AG04450 (cell line): ENCODE measurements at regions not wholly inside any gene's neighbourhood (a gene's known extent, or its start where the extent isn't known, plus 50 kb on each side); places are given as distances from the start of the nearest gene placed in this dataset.

ENCODE experiments used
- CTCF ChIA-PET: fragments of 300-600, 350-600 bp; formaldehyde crosslinking; extraction: SDS; loops from one replicate; lab custom pipeline; 2022; ENCODE audit warnings: antibody characterized with exemption, inconsistent platforms; lab: Charles Lee
- POLR2A ChIA-PET: fragments of 350-600 bp; formaldehyde crosslinking; extraction: SDS; loops from one replicate; lab custom pipeline; 2021; ENCODE audit warnings: antibody characterized with exemption, inconsistent platforms; lab: Yijun Ruan, JAX
- DNase-seq: peaks from one replicate; pipeline ENCODE4 v3.0.0-alpha.2; 2011; ENCODE audit warnings: low read depth, low spot score
- H3K27ac ChIP-seq: one replicate; pipeline ENCODE4 v1.5.1; 2012; ENCODE audit warnings: low read depth, low read length, control low read depth
- H3K27me3 ChIP-seq: one replicate; pipeline ENCODE4 v1.6.0; 2012; ENCODE audit warnings: low read length; ENCODE audit not compliant: control insufficient read depth, insufficient read depth
- H3K4me3 ChIP-seq: 2 replicates; pipeline ENCODE4 v1.5.1; 2011; ENCODE audit warnings: mild to moderate bottlenecking, low read depth, low read length, control low read depth
- H3K9me3 ChIP-seq: 2 replicates; pipeline ENCODE4 v1.5.1; 2012; ENCODE audit warnings: low read length; ENCODE audit not compliant: control insufficient read depth, insufficient read depth
- TF ChIP-seq, protein P1 (sequence below): IDR thresholded peaks from 2 replicates; pipeline ENCODE4 v1.5.1; 2011; ENCODE audit warnings: low read depth, low read length, control low read depth, inconsistent platforms

DNA sequence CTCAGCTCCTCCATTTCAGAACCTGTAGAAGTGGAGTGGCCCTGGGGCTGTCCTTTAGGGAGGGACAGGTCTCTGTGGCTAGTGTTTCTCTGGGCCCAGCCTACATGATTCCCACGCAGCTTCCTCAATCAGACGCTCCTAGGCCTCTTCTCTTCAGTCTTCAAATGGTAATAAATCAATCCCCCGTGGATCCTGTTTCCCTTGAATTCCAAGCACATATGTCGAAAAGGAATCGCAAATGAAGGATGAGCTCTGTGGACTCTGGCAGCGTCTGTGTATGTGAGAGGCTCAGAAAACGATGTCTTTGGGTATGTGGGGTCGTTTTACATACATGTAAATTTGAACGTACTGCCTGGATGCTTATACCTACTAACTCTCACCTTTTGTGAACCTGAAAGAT is 98.5 kb upstream of the ST8SIA3 start:
- DNase-seq, result no peak
- no peak overlapping the region for H3K27ac ChIP-seq
- no peak overlapping the region for H3K4me3 ChIP-seq
- TF ChIP-seq, protein P1, sequence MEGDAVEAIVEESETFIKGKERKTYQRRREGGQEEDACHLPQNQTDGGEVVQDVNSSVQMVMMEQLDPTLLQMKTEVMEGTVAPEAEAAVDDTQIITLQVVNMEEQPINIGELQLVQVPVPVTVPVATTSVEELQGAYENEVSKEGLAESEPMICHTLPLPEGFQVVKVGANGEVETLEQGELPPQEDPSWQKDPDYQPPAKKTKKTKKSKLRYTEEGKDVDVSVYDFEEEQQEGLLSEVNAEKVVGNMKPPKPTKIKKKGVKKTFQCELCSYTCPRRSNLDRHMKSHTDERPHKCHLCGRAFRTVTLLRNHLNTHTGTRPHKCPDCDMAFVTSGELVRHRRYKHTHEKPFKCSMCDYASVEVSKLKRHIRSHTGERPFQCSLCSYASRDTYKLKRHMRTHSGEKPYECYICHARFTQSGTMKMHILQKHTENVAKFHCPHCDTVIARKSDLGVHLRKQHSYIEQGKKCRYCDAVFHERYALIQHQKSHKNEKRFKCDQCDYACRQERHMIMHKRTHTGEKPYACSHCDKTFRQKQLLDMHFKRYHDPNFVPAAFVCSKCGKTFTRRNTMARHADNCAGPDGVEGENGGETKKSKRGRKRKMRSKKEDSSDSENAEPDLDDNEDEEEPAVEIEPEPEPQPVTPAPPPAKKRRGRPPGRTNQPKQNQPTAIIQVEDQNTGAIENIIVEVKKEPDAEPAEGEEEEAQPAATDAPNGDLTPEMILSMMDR, result no peak
- CTCF ChIA-PET, result no interaction called here
- no peaks in the 10 kb centered on the region for H3K27me3 ChIP-seq
- H3K9me3 ChIP-seq, result no peaks in the 10 kb centered on the region
- POLR2A ChIA-PET, result no interaction called here

DNA sequence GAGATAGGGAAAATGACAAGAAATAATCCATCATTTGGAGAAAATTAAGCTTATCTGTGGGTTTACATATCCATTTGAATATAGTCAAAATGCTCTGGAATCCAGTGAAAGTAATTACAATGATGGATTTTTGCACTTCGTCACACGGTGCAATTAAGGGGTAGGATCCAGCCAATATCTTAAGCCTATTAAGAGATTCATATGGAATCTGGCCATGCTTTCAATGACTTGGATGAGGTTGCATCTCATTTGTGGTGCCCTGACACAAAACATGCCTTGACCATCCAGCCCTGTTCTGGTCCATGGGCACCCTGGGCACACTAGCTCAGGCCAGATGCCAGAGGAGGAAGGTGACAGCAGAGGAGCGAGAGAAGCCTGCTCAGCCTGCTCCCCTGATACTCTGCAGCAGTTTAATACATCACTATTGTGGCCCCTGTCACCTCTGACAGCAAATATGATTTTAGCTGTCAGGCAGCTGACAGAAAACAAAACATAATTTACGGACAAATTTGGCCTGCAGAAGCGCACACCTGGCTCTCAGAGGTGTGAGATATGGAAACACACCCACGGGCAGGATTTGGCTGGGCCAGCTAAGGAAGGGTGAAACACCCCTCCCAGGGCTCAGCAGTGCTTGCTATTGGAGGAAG is 94.1 kb upstream of the ST8SIA3 start:
- no peak for DNase-seq
- H3K9me3 ChIP-seq, result no peaks in the 10 kb centered on the region
- TF ChIP-seq, protein P1, result no peak
- ChIA-PET POLR2A (no interaction called here), CTCF (interaction anchor here (0.6 kb wide), 1 partner anchor 973 kb away, joined by 7 read pairs; no protein-coding TSS in a partner anchor)
- H3K4me3 ChIP-seq, result no peak overlapping the region
- H3K27me3 ChIP-seq, result no peaks in the 10 kb centered on the region
- H3K27ac ChIP-seq, result no peak overlapping the region

DNA sequence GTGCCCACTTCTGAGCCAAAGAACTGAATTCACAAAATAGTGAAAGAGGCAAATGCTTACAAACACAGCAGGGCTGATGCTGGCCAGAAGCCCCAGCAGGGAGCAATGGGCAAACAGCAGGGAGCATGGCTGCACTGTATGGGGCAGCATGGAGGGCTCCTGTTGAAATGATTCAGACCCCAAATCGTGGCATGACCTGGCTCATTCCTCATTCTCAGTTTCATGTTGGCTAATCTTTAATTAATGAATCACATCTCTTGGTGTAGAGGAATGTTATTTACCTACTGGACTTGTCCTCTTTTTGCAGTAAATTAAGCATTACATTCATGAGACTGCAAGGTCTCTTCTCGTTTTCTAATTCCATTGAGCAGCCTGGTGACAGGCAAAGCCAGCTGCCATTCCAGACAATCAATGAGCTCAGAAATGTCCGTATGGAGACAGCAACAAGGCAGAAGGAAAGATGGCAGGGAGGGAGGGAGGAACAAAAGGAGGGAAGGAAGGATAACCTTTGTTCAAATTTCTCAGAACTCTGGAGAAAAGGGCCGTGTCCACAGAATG is 84.9 kb upstream of the ST8SIA3 start:
- Histone ChIP-seq H3K27me3 (no peaks in the 10 kb centered on the region), H3K9me3 (no peaks in the 10 kb centered on the region), H3K4me3 (no peak overlapping the region), H3K27ac (no peak overlapping the region)
- TF ChIP-seq, protein P1, result no peak
- ChIA-PET POLR2A (no interaction called here), CTCF (no interaction called here)
- no peak for DNase-seq

DNA sequence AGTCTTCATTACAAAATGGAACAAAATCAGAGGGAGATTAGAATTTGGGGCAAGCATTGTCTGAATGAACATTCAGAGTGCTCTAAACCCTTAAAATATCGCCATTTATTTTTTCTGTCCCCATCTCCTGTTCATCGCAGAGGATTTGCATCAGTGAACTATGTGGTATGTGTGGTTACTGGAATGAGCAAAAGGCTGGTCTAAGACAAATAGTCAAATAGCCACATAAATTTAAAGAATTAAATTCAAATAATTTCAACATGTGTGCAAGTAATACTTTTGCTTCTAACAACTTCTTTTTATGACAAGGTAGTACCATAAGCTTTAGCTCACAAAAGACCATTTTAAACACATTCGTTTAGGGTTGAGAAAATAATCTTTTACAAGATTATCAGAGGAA is 82.6 kb upstream of the ST8SIA3 start:
- TF ChIP-seq, protein P1, result no peak
- no peak overlapping the region for H3K27ac ChIP-seq
- peaks cover 2% of the 10 kb centered on the region for H3K27me3 ChIP-seq
- H3K9me3 ChIP-seq, result no peaks in the 10 kb centered on the region
- ChIA-PET CTCF (no interaction called here), POLR2A (no interaction called here)
- no peak overlapping the region for H3K4me3 ChIP-seq
- no peak for DNase-seq

DNA sequence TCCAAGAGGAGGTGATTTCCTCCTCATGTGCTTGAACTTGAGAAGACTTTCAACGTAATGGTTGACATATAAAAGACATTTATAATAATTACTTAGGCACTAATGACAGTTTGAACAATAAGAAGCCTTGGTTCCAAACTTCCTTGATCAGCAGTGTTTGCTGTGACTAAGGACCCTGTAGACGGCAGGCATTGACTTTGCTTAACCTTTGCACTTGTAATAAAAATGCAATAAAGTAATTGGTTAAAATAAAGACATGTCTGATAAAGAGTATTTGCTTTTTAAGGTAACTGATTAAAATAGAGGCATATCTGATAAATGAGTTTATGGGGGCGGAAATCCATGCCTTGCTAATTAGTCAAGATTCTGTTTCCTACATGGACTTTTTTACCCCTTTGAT is 82.2 kb upstream of the ST8SIA3 start:
- TF ChIP-seq, protein P1, result no peak
- no peak overlapping the region for H3K27ac ChIP-seq
- H3K9me3 ChIP-seq, result no peaks in the 10 kb centered on the region
- no peak for DNase-seq
- H3K4me3 ChIP-seq, result no peak overlapping the region
- H3K27me3 ChIP-seq, result peaks cover 2% of the 10 kb centered on the region
- ChIA-PET CTCF (no interaction called here), POLR2A (no interaction called here)
